Right lobe of liver (tissue), 4 donors: ENCODE measurements at regions not wholly inside any gene's neighbourhood (a gene's known extent, or its start where the extent isn't known, plus 50 kb on each side); places are given as distances from the start of the nearest gene placed in this dataset.

Source experiments
- CTCF ChIP-seq, 4 donors: fragments of 200-600 bp in 3 of 4; fragments of 450-650 bp in 1 of 4; IDR thresholded peaks; one replicate each; pipeline versions ENCODE4 v1.5.1 to v1.8.0; 2016 to 2022; ENCODE audit warnings: antibody characterized with exemption in 4 of 4, mild to moderate bottlenecking in 2 of 4
- POLR2A ChIP-seq: fragments of 450-650 bp; IDR thresholded peaks from one replicate; pipeline ENCODE4 v1.6.1; 2017; ENCODE audit warnings: antibody characterized with exemption, mild to moderate bottlenecking
- donor health status: DM: no; HTN: no; CAD: no.
- donor health status: DM: no; HTN: no; CAD: no.
- donor health status: DM: no; HTN: yes; CAD: no.

- no peak for TF ChIP-seq CTCF (IDR thresholded peaks at IDR 0.05)
- no peak for TF ChIP-seq POLR2A
Observed at GRCh38 chr6:142633317-142633716, 311.7 kb downstream of the HIVEP2 start.
